Adrenal gland (tissue), 5 donors: ENCODE measurements at regions not wholly inside any gene's neighbourhood (a gene's known extent, or its start where the extent isn't known, plus 50 kb on each side); places are given as distances from the start of the nearest gene placed in this dataset.

Source experiments
- POLR2A ChIP-seq, 2 donors: fragments of 450-650 bp; IDR thresholded peaks; one replicate each; pipeline ENCODE4 v1.6.1; 2017; ENCODE audit warnings: antibody characterized with exemption in 2 of 2, mild to moderate bottlenecking in 2 of 2, moderate library complexity in 1 of 2
- TF ChIP-seq, protein P1 (sequence below), 6 experiments: fragments of 450-650 bp in 4 of 6; fragments of 200-600 bp in 2 of 6; sonication (generic) in 1 of 6; IDR thresholded peaks; 1 replicate in 5 of 6; 2 replicates in 1 of 6; pipeline versions ENCODE4 v1.5.1 to v1.8.0; 2016 to 2021; ENCODE audit warnings: antibody characterized with exemption in 6 of 6, mild to moderate bottlenecking in 2 of 6, moderate library complexity in 1 of 6
- donor health status: DM: no; HTN: no; CAD: no.

DNA sequence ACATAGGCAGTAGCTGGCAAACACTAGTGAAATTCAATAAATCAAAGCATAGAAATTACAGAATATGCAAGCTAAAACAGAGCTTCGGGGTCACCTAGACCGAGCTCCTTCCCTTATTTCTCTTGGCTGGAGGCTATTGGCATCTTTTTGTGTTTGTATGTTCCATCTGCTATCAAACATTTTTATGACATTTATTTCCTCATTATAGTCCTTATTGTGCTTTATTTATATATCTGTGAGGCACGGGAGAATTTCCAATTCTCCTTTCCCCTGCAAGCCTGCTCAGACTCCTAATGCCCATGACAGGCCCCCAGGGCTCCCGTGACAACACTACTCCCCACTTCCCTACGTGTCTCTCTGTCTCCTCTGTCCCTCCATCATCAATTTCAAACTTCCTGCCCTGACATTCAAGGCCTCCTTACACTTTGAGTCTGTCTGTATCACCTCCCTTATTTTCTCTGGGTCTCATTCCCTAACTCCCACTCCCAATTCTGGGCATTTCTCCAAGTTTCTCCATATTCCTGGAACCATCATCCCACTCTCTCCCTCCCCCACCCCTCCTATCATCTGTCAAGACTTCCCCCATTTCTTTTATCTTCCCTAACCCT lies 316.9 kb downstream of the OSR1 start:
- TF ChIP-seq, protein P1, sequence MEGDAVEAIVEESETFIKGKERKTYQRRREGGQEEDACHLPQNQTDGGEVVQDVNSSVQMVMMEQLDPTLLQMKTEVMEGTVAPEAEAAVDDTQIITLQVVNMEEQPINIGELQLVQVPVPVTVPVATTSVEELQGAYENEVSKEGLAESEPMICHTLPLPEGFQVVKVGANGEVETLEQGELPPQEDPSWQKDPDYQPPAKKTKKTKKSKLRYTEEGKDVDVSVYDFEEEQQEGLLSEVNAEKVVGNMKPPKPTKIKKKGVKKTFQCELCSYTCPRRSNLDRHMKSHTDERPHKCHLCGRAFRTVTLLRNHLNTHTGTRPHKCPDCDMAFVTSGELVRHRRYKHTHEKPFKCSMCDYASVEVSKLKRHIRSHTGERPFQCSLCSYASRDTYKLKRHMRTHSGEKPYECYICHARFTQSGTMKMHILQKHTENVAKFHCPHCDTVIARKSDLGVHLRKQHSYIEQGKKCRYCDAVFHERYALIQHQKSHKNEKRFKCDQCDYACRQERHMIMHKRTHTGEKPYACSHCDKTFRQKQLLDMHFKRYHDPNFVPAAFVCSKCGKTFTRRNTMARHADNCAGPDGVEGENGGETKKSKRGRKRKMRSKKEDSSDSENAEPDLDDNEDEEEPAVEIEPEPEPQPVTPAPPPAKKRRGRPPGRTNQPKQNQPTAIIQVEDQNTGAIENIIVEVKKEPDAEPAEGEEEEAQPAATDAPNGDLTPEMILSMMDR (IDR thresholded peaks at IDR 0.05) = no peak
- TF ChIP-seq POLR2A (IDR thresholded peaks at IDR 0.05) = no peak
